Activated CD8-positive, alpha-beta T cell treated with anti-CD3 and anti-CD28 coated beads for 36 hours (primary cell): ENCODE measurements at regions not wholly inside any gene's neighbourhood (a gene's known extent, or its start where the extent isn't known, plus 50 kb on each side); places are given as distances from the start of the nearest gene placed in this dataset.
"Not testable (repeated sequence)": the region's sequence is repeated elsewhere in the genome, so short reads cannot be mapped to it uniquely, and the experiment has no call there.

Experiments
- ATAC-seq: fragments of 200-7000 bp; cut with Tn5 transposase; one replicate; pipeline ENCODE4 v1.10.0; 2021; ENCODE audit warnings: mild to moderate bottlenecking, moderate library complexity
- CTCF ChIA-PET: fragments of 350-600 bp; sonication (Branson Sonifier 250); formaldehyde crosslinking; loops from one replicate; lab custom pipeline; 2021; ENCODE audit warnings: antibody characterized with exemption; lab: Charles Lee
- POLR2A ChIA-PET: fragments of 350-600 bp; sonication (Branson Sonifier 250); formaldehyde crosslinking; loops from one replicate; lab custom pipeline; 2021; ENCODE audit warnings: antibody characterized with exemption; lab: Charles Lee
- DNase-seq: peaks from one replicate; pipeline ENCODE4 v3.0.0-alpha.2; 2020
- H3K27ac Mint-ChIP-seq: one replicate; pipeline ENCODE4 v1.8.0; 2021; ENCODE audit warnings: mild to moderate bottlenecking, mixed read lengths
- H3K27me3 Mint-ChIP-seq: one replicate; pipeline ENCODE4 v1.8.0; 2021; ENCODE audit warnings: mixed read lengths
- H3K36me3 Mint-ChIP-seq: one replicate; pipeline ENCODE4 v1.8.0; 2021; ENCODE audit warnings: low read depth, mixed read lengths
- H3K4me1 Mint-ChIP-seq: one replicate; pipeline ENCODE4 v1.8.0; 2021; ENCODE audit warnings: low read depth, mixed read lengths
- H3K4me3 Mint-ChIP-seq: one replicate; pipeline ENCODE4 v1.8.0; 2021; ENCODE audit warnings: mild to moderate bottlenecking, moderate library complexity, mixed read lengths
- H3K9me3 Mint-ChIP-seq: one replicate; pipeline ENCODE4 v1.8.0; 2021; ENCODE audit warnings: mixed read lengths
- intact Hi-C: fragments of 100-400 bp; cut with micrococcal nuclease; formaldehyde crosslinking; loops from one replicate; pipeline ENCODE4 v1.10.0; 2022
- TF ChIP-seq, protein P1 (sequence below): fragments of 200-600 bp; IDR thresholded peaks from one replicate; pipeline ENCODE4 v1.8.0; 2022; ENCODE audit warnings: antibody characterized with exemption, mild to moderate bottlenecking

DNA sequence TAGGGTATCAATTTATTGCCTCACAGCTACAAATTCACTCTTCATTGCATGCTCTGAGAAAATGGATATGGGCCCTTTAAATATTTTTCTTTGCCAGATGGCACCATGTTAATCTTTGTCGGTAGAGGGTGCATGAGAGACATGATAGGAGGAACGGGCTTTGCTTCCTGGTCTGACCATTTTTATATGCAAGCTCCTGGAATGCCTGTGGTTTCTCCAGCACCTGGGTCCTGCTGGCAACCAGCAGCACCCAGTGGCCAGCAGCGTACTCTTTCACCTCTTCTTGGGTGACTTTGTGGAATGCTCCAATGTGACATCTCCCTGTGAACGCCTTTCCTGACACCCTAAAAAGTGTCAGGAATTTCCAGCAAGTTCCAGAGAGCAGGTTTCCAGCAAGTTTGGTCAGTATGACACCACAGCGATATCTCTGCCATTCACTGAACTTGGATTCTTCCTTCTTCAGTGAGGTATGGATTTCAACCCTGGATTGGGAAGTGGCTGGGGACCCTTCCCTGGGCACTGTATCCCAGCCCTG is 140.3 kb upstream of the PGRMC2 start:
- TF ChIP-seq, protein P1, sequence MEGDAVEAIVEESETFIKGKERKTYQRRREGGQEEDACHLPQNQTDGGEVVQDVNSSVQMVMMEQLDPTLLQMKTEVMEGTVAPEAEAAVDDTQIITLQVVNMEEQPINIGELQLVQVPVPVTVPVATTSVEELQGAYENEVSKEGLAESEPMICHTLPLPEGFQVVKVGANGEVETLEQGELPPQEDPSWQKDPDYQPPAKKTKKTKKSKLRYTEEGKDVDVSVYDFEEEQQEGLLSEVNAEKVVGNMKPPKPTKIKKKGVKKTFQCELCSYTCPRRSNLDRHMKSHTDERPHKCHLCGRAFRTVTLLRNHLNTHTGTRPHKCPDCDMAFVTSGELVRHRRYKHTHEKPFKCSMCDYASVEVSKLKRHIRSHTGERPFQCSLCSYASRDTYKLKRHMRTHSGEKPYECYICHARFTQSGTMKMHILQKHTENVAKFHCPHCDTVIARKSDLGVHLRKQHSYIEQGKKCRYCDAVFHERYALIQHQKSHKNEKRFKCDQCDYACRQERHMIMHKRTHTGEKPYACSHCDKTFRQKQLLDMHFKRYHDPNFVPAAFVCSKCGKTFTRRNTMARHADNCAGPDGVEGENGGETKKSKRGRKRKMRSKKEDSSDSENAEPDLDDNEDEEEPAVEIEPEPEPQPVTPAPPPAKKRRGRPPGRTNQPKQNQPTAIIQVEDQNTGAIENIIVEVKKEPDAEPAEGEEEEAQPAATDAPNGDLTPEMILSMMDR, result no peak
- Mint-ChIP-seq H3K27ac (no peak overlapping the region), H3K27me3 (no peaks in the 10 kb centered on the region), H3K4me3 (no peak overlapping the region), H3K4me1 (no peaks in the 10 kb centered on the region), H3K36me3 (peaks cover 2% of the 10 kb centered on the region), H3K9me3 (peaks cover 3% of the 10 kb centered on the region)
- ChIA-PET CTCF (interaction anchor here (1.1 kb wide), 1 partner anchor 13 kb away, joined by 3 read pairs; no protein-coding TSS in a partner anchor), POLR2A (no interaction called here)
- intact Hi-C loops, result no loop called here
- no peak for DNase-seq
- no peak for ATAC-seq

DNA sequence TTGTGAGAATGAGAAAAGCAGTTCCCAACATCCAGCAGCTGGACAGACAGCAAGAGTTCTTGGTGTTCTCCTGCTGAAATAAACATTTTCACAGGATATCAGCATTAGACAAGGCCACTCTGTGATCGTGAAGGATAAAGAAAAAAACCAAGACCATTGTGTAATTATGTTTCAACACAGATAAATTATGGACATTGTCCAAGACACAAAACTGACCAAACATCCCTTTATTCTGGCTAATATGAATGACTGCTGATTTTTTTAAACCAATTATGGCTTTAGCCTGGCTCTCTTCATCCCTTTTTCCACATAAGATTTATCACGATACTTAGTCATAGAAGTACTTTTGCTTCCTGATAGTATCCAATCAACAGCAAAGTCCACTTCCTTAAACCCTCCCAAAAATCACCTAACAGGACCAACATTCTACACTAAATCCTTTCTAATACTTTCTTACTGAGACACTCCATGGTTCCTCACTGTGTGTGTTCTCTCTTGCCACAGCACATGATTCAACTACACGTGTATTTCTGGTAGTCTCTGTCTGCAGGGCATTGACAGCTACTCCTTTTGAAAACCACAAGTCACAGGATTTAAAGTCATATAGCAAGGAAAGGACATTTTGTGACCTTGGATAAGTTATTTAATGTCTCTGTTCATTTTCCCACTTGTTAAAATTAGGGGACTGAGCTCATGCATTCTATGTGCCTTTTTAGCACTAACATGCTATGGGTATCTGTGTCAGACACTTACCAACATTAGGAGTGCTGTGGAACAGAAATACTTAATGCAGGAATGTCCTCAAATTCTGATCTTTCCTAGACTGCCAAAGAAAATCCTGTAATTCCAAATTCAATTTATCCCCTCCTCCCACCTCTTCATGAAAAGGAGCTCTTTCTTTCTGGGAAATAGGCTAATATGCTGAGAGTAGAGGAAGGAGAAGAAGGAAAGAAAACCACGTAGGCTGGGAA is 137.2 kb upstream of the PGRMC2 start:
- H3K27ac Mint-ChIP-seq, result no peak overlapping the region
- H3K9me3 Mint-ChIP-seq, result no peaks in the 10 kb centered on the region
- H3K4me1 Mint-ChIP-seq, result no peaks in the 10 kb centered on the region
- TF ChIP-seq, protein P1, result no peak
- ChIA-PET POLR2A (no interaction called here), CTCF (interaction anchor here (0.9 kb wide), 1 partner anchor 10 kb away, joined by 3 read pairs; no protein-coding TSS in a partner anchor)
- H3K4me3 Mint-ChIP-seq, result no peak overlapping the region
- H3K27me3 Mint-ChIP-seq, result no peaks in the 10 kb centered on the region
- peaks cover 2% of the 10 kb centered on the region for H3K36me3 Mint-ChIP-seq
- intact Hi-C loops, result no loop called here
- DNase-seq (no peak), ATAC-seq (no peak)

DNA sequence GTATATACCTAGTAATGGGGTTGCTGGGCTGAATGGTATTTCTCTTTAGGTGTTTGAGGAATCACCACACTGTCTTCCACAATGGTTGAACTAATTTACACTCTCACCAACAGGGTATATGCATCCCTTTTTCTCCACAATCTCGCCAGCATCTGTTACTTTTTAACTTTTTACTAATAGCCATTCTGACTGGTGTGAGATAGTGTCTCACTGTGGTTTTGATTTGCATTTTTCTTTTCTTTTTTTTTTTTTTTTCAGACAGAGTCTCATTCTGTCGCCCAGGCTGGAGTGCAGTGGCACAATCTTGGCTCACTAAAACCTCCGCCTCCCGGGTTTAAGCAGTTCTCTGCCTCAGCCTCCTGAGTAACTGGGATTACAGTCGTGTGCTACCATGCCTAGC is 134.7 kb upstream of the PGRMC2 start:
- H3K27ac Mint-ChIP-seq, H3K36me3 Mint-ChIP-seq, ATAC-seq, H3K9me3 Mint-ChIP-seq, H3K27me3 Mint-ChIP-seq, intact Hi-C loops, DNase-seq, POLR2A ChIA-PET, H3K4me3 Mint-ChIP-seq, CTCF ChIA-PET, H3K4me1 Mint-ChIP-seq: not testable (repeated sequence)

DNA sequence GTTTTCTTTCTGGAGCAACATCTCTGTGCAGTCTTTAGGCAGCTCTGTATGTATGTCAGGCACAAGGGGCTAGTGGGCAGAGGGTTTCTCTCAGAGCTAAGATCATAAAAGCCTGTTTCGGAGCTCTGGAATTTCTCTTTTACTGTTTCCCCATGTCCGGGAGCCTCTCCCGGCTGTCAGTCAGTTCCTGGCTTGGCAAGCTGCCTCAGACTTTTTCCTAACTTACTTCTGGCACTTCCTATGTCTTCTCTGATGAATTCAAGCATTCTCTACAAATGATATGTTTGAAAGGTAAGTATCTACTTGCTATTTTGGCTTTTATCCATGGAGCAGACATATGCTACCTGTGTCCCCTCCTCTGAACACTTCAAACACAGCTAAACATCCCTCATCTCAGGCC is 129.3 kb upstream of the PGRMC2 start:
- ChIA-PET CTCF (no interaction called here), POLR2A (no interaction called here)
- TF ChIP-seq, protein P1, result no peak
- H3K9me3 Mint-ChIP-seq, result no peaks in the 10 kb centered on the region
- intact Hi-C loops, result no loop called here
- H3K4me1 Mint-ChIP-seq, result no peaks in the 10 kb centered on the region
- ATAC-seq (no peak), DNase-seq (no peak)
- no peak overlapping the region for H3K27ac Mint-ChIP-seq
- H3K27me3 Mint-ChIP-seq, result no peaks in the 10 kb centered on the region
- H3K4me3 Mint-ChIP-seq, result no peak overlapping the region
- no peaks in the 10 kb centered on the region for H3K36me3 Mint-ChIP-seq

DNA sequence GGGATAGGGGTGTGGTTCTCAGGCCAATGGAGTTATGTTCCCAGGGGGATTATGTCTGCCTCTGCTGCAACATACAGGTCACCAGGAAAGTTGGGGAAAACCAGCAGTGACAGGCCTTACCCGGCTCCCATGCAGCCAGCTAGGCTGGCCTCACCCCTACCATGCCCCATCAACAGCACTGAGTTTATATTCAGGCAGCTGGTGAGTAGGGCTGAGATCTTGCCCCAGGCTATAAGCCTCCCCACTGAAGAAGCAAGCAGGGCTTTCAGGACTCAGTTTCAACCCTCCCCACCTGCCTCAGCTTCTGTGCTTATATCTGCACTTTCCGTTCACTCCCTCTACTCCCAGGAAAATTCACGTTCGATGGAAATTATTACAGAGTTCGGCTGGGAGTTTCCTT is 122.4 kb upstream of the PGRMC2 start:
- POLR2A ChIA-PET, result no interaction called here
- TF ChIP-seq, protein P1, result no peak
- CTCF ChIA-PET, result no interaction called here
- intact Hi-C loops, result no loop called here
- H3K9me3 Mint-ChIP-seq, result no peaks in the 10 kb centered on the region
- DNase-seq (no peak), ATAC-seq (no peak)
- no peak overlapping the region for H3K27ac Mint-ChIP-seq
- H3K27me3 Mint-ChIP-seq, result no peaks in the 10 kb centered on the region
- H3K4me3 Mint-ChIP-seq, result no peak overlapping the region
- H3K4me1 Mint-ChIP-seq, result no peaks in the 10 kb centered on the region
- peaks cover 2% of the 10 kb centered on the region for H3K36me3 Mint-ChIP-seq
